NOMO-1 treated with DMSO at 0.1 percent for 48 hours (cell line): ENCODE measurements at regions not wholly inside any gene's neighbourhood (a gene's known extent, or its start where the extent isn't known, plus 50 kb on each side); places are given as distances from the start of the nearest gene placed in this dataset.
A peak's percentile ranks its signal among the peaks of the same experiment; 100 is the strongest.

ENCODE experiments used
- DNase-seq: peaks from one replicate; lab custom pipeline; 2025; ENCODE audit not compliant: unreplicated experiment; lab: John Stamatoyannopoulos, UW

- DNase-seq = no peak
Measured at GRCh38 chr21:35361988-35362387, 312.9 kb upstream of the RUNX1 start.

DNA sequence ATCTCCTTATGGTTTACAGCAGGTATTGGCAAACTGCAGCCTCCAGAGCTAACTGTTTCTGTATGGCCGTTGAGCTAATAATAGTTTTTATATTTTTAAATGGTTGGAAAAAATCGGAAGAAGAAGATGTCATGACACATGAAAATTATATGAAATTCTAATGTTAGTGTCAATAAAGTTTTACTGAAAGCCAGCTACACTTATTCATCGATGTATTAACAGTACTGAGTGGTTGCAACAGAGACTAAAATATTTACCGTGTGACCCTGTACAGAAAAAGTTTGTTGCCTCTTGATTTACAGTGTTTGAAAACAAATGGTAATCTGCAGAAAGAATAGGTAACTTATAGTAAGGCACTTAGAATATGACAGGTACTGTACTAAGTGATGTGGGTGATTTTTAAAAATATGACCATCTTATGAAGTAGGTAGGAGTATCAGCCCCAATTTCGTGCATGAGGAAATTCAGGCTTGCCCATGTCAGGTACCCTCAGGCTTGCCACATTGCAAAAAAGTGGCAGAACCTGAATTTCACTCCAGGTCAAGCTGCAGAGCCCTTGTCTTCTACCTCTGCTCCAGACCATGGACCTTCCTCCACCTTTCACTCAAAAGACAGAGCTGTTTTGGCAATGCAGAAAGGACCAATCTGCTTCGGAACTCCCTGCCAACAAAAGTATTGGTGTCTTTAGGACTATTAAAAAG, 311.9 kb upstream of the RUNX1 start:
- DNase-seq = no peak

- DNase-seq = no peak
Measured at GRCh38 chr21:35359076-35359475, 310.0 kb upstream of the RUNX1 start.

- DNase-seq = peak; percentile 13
Measured at GRCh38 chr21:35358008-35358407, 308.9 kb upstream of the RUNX1 start.

GRCh38 chr21:35357041-35357780, 308.1 kb upstream of the RUNX1 start:
- no peak for DNase-seq

- no peak for DNase-seq
Measured at GRCh38 chr21:35354078-35354477, 305.0 kb upstream of the RUNX1 start.

DNA sequence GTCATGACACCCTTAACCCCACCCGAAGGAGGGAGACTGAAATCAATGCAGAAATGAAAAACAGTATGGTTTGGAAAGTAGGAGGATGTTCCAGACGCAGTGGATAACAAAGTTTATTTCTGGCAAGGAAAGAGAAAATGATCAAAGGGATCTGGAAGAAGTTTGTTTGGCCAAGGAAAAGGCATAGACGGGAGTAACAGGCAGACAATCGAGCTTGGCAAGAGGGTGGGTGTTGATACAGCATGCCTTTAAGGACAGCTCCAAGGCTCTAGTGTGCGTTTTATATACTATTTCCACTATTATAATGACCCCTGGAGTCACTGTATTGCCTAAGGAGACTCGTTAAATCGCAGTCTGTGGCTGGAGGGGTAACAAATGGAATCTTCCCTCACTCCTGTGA, 303.7 kb upstream of the RUNX1 start:
- no peak for DNase-seq

GRCh38 chr21:35352066-35352770, 303.1 kb upstream of the RUNX1 start:
- no peak for DNase-seq

DNA sequence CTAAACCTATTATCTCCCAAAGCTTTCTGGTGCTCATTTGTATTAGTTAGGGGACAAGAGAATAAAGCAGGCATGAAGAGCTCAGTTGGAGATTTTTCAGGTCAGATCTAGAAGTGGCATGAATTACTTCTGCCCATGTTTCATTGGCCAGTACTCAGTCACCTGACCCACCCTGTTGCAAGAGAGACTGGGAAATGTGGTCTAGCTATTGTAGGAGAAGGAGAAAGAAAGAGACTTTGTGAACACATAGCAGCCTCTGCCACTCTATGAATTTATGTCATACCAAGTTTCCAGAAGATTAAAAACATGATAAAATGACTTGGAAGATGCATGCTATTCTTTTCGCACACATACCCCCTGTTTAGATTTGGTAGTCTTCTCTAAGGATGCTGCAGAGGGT, 302.3 kb upstream of the RUNX1 start:
- DNase-seq = no peak

DNA sequence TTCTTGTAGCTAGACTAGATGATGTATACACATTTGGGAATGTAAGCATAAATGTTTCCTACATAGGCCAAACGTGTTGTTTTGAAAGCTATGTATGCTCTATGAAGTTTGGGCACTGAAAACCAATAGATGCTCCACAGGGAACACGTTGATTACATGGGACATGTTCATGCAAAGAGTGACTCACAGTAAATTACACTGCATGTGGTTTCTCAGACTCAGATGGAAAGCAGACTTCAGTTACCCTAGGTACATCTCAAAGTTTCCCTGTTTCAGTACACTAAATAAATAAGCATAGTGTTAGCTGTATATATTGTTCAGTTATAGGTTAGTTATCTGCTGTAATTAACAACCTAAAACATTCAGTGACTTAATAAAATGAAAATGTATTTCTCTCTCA, 301.9 kb upstream of the RUNX1 start:
- no peak for DNase-seq

DNA sequence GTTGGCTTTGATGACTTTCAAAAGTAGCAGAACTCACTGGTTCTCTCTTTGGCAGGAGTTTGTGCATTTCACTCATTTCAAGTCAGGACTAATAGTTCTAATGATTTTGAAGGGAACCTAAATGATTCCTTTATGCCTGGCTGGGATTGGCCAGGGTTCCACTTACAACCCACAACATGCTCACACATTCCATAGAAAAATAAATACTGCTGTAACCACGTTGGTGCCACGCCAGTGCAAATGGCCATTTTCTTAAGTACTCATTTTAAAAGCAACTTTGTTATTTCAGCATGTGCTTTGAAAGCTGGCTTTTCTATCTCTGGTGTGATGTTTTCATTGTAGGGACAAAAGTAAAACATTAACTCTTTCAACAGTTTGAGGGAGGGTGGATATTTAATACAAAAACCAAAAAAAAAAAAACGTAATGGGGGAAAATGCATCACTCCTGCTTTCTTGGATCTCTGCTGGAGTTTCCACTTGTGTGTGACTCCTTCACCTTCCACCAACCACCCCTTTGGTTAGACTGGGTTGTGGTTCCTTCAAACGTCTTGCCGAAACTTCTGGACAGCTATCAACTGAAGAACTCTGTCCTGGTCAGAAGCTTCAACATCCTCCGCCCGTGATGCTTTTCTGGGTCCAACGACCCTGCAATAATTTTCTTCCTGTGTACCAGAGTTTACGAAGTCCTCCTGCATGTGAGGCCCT, 300.4 kb upstream of the RUNX1 start:
- no peak for DNase-seq

DNA sequence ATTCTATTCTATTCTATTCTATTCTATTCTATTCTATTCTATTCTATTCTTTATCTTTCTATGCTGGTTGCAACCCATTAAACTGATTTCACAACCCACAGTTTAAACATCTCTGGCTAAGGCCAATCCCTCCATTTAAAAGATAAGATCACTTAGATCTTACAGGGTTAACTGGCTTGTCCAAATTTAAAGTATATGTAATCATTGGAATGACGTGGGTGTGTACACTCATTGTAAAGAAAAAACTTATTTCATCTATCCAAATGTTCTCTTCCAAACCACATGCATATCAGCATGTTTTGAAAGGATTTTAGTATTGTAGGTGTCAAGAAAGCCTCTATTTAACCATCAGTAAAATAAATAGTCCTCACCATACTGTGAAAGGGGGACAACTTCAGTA, 299.6 kb upstream of the RUNX1 start:
- DNase-seq = no peak

GRCh38 chr21:35346697-35347096, 297.6 kb upstream of the RUNX1 start:
- no peak for DNase-seq

DNA sequence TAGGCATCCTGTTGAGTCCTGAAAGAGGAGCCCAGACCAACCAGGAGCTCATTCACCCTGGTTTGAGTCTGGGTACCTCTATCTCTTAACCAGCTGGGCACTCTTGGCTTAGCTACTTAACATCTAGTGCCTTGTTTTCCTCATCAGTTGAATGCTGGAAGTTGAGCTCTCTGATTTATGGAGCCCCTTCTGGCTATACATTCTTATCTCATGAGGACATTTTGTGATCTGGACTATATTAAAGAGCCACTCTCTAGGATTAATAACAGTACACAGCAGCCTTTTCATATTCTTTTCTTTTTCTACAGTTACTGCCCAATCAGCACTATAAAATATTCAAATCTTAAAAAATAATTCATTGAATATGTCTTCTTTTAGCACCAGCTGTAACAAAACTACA, 296.9 kb upstream of the RUNX1 start:
- no peak for DNase-seq

GRCh38 chr21:35344582-35344981, 295.5 kb upstream of the RUNX1 start:
- no peak for DNase-seq

DNA sequence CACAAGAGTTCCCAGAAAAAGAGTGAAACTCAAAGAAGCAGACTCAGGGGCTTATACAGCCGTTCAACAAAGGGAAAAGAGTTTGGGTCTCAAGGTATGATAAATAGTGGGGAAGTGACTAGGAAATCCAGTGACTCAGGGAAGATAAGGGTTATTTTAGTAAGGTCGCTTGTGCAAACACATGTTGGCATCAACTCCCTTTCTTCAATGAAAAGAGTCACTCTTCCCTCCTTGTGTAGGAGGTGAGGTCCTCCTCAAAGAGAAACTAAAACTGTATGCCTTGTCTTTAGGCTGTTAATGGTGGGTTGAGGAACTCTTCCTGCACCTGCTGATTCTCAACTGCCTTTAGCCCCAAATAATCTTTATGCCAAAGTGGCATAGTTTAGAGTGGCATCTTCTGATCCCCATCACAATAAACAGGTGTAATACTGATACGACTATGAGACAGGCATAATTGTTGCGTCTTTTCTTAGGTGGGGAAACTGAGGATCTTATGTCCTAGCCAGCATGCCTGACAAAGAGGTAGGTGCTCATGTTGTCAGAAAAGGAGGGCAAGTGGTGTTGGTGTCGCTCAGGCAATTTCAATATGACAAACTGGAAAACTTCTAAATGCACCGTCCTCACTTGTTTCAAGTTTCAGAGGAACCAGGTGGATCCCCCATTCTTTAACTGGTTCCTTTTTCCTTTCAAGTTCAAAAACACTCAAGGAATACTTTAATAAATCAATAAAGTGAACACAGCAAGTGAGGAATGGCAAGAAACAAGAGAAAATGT, 294.1 kb upstream of the RUNX1 start:
- DNase-seq = peak; percentile 28

- peak; percentile 59 for DNase-seq
Measured at GRCh38 chr21:35342440-35342839, 293.3 kb upstream of the RUNX1 start.

DNA sequence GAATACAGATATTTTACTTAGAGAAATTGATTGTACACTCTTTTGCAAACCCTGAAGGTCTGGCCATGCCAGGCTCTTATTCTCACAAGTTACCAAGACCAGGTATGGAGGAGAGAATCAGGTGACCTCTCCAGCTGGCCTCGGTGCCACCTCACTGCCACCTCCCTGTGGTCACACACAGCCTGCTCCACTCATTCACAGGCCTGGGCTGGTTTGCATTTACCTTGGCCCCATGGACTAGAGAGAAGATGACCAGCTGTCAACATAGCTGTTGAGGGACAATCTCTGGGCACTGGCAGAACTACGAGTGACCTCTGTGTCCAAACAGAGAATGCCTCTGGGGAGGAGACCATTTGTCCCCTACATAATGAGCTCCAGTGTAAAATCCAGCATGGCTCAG, 291.2 kb upstream of the RUNX1 start:
- DNase-seq = no peak

DNA sequence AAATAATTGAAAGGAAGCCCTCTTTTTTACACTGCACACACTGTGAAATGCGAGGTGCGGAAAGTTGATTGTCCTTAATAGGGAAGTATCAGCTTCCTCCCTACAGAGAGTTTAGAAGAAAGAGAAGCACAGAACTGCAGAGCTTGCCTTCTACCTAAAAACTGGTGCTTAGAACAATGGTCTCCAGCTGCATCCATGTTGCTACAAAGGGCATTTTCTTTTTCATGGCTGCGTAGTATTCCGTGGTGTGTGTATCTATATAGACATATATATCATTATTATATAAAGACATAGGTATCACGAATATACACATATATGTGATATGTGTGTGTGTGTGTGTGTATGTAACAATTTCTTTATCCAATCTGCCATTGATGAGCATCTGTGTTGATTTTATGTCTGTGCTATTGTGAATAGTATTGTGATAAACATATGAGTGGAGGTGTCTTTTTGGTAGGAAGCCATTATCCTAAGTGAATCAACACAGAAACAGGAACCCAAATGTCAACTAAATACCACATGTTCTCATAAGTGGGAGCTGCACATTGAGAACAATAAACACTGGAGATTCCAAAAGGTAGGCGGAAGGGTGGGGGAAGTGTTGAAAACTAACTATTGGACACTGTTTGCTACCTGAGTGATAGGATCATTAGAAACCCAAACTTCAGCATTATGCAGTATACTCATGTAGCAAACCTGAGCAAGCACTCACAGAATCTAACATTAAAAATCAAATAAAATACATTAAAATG, 290.0 kb upstream of the RUNX1 start:
- DNase-seq = no peak

DNA sequence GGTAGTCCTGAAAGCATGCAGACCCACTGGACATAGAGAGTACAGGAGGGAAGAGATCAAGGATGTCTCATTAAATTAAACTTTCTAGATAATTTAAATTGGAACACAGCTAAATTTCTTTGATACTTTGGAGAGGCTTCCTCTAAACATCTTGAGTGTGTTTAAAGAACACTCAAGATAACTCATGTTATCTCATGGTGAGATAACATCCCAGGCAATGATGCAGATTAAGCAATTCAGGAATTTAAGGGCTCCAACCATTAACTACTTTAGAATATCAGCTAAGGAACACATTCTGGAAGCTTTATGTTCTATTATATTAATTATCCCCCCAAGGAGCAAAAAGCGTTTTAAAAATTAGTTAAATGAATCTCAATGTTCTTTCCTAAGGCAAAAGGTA, 289.2 kb upstream of the RUNX1 start:
- no peak for DNase-seq
